Mesenteric fat pad (tissue), 1 donor: ENCODE measurements at regions not wholly inside any gene's neighbourhood (a gene's known extent, or its start where the extent isn't known, plus 50 kb on each side); places are given as distances from the start of the nearest gene placed in this dataset.

ENCODE experiments used
- DNase-seq: peaks from one replicate; pipeline ENCODE4 v3.0.0-alpha.2; 2020; ENCODE audit warnings: low spot score
- donor health status: DM: yes; HTN: yes; CAD: no.

DNA sequence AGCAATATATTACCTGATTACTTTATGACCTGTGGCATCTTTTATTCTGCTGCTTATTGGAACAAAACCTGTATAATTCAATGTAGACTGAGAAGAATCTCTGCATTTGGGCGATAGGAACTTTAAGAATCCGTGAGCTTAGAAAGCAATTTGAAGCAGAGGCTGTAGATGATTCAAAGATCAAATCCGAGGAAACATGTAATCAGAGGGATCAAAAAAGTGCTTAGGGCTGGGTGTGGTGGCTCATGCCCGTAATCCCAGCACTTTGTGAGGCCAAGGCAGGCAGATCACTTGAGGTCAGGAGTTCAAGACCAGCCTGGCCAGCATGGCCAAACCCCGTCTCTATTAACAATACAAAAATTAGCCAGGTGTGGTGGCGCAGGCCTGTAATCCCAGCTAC is 198.4 kb downstream of the MTX2 start:
- no peak for DNase-seq

GRCh38 chr2:176468457-176469113 is 199.3 kb downstream of the MTX2 start:
- no peak for DNase-seq

- DNase-seq = no peak
These were observed 201.5 kb downstream of the MTX2 start for GRCh38 chr2:176470713-176471112.

DNA sequence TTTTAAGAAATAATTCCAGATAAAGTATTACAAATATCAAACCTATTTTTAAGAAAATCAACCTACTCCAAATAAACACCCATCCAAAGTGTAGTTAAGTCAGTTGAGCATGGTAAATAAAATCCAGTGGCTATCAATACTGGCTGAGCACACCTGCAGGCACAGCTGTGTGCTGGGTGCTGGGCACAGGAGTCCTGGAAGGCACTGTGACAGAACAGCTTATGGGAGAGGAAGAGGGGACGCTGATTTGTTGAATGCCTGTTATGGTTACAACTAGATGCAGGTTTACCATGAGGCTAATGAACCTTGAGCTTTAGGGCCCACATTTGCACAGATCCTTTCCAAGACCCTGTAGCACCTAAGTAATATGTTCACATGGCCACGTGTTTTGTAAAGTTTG is 202.7 kb downstream of the MTX2 start:
- DNase-seq = no peak

DNA sequence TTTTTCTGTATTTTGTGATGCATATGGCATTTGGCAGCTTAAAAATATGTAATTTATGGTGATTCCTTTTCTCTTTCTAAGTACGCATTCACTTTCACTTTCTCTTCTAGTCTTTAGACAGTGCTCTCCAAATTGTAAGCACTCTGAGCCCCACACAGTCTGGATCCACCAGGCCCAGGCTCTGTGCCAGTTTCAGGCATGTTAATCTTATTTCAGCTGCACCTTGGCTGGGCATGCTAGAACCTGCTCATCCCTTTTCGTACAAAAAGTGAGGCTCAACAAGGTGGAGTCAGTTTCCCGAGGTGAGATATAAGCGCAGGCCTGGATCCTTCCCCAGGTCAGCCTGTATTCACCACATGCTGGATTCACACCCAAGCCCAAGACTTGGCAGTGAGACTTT is 203.9 kb downstream of the MTX2 start:
- DNase-seq = no peak

DNA sequence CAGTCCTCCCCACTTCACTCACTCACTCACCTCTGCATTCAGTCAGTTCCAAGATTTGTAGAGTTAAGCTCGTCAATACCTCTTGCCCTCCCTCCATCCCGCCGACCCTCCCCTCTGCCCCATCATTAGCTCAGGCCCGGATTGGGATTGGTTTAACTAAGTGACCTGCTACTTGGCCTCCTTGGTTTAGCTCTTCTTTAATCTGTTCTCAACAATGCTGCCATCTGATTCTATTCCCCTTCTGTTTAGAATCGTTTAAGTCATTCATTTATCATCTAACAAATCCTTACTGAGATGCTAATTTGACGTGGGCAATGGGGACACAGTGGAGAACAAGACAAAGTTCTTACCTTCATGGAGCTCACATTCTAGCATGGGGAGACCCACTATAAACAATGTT is 204.6 kb downstream of the MTX2 start:
- DNase-seq = no peak

GRCh38 chr2:176477336-176477735 is 208.1 kb downstream of the MTX2 start:
- DNase-seq = no peak

DNA sequence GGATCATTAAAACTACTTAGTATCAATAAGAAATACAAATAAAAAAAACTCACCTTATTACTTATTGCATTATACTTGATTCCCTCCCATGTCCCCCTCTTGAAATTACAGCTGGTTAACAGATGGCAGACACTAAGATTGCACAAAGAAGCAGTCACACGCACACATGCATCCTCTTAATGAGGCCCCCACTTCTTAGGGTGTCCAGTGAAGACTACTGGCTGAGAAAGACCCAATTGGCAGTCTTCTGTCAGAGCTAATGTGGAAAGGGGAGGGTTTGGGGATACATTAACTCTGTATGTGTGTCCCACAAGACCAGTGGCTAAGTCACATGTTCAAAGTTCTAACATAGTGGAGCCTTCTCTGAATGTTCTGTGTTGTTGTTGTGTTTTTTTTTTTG is 210.7 kb downstream of the MTX2 start:
- no peak for DNase-seq

GRCh38 chr2:176482107-176482506 is 212.9 kb downstream of the MTX2 start:
- no peak for DNase-seq

GRCh38 chr2:176483476-176483875 is 214.2 kb downstream of the MTX2 start:
- no peak for DNase-seq

DNA sequence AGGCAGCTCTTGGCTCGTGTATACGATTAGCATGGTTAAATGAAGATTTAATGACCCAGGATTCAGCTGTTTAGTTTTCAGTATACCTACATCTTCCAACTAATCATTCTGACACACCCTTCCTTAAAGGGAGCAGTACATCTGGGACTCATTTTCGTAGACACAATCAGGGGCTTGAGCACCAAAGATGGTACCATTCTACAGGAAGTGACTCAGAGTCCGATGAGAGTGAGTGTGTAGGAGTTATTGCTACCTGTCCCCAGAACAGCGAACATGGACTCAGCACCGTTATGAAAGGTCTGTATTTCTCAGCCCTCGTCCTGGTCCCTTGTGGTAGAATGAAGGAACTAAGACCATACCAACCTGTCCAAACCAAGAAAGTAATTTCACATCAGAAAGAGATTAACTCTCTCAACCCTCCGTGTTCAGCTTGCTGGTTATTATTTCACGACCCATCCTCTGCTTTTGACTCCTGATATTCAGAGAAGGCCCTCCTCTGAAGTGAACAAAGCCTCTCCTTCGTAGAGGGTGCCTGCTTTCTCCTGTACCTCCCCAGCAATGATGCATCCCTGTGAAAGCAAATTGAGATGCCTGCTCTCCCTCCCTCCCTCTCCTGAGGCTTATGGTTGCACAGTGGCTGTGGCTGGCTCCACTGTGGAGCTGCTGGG is 214.8 kb downstream of the MTX2 start:
- no peak for DNase-seq

DNA sequence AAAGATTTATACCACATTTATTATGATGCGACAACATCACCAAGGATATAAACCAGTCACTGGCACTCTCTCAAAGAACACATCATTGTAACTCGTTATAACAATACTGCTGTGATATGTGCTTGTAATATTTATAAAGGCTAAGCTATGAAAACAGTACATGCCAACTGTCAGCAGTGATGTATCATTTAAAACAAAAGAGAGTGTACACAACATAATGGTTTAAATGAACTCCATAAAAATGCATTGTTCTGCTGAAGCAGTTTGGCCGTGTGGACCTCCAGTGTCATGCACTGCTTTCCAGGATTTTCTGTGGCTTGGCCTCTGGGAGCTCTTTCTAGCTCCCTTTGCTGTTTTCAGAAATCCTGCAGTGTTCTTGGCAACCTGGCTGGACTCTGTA is 215.6 kb downstream of the MTX2 start:
- DNase-seq = no peak

DNA sequence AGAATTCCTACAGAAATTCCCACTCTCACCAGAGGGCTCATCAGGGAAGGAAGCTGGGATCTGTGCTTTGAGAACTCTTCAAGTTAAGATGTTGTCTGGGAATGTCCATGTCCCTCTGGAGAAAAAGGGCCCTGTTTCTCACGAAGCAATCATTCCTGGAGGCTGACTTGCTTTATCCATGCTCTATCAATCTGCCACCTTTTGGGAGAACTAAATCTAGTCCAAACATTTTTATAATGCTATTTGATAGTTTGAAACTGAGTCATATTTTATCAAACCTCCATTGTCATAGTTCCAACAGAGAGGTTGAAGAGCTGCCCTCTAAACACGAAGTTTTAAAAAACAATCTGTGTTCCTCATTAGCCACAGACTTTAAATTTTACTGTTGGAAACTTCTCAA is 219.2 kb downstream of the MTX2 start:
- no peak for DNase-seq

GRCh38 chr2:176490061-176490861 is 221.0 kb downstream of the MTX2 start:
- no peak for DNase-seq

GRCh38 chr2:176491172-176491904 is 222.1 kb downstream of the MTX2 start:
- DNase-seq = no peak

GRCh38 chr2:176492583-176492982 is 223.3 kb downstream of the MTX2 start:
- no peak for DNase-seq

DNA sequence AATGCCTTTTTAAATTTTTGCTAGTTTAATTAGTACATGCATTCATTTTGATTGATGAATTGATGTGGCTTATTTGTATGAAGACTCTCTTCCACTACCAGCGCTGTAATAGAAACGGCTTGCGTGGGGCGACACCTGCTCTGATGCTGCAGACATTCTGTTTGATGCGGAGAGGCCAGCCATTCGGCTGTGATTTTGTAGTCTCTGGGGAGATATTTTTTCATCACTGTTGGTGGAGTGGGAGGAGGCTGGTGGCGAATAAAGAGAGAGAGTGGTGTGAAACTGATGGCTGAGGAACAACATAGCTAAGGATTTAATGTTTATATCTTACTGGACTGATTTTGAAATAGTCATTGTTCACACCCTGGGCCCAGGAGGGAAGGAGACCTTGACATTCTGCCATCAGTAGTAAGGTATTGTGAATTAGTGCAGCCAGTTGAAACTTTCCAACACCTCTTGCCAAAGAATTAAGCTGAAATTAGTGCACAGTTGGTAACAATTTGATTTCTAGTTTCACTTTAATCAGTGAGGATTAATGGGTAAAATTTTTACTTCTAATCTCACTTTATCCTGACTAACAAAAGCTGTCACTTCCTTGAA is 224.1 kb downstream of the MTX2 start:
- DNase-seq = no peak

GRCh38 chr2:176493909-176494308 is 224.7 kb downstream of the MTX2 start:
- no peak for DNase-seq

DNA sequence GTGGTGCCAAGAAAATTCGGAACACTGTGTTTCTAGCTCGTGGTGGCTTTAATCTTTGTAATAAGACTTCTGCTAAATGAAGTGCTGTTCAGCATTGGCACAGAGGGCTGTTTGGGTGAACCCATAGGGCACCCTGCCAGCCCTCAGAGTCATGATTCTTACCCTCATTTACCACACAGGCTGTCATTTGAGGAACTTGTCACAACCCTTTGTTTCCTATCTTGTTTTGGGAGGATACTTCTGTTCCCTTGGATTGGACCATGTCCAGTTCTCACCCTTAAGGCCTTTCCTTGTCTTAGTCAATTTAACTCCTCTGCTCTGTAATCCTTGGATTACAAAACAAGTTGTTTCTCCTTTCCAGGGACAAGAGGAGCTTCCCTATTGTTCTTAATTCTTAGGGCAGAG is 225.7 kb downstream of the MTX2 start:
- no peak for DNase-seq

- DNase-seq = no peak
These were observed 226.6 kb downstream of the MTX2 start for GRCh38 chr2:176495826-176496225.

DNA sequence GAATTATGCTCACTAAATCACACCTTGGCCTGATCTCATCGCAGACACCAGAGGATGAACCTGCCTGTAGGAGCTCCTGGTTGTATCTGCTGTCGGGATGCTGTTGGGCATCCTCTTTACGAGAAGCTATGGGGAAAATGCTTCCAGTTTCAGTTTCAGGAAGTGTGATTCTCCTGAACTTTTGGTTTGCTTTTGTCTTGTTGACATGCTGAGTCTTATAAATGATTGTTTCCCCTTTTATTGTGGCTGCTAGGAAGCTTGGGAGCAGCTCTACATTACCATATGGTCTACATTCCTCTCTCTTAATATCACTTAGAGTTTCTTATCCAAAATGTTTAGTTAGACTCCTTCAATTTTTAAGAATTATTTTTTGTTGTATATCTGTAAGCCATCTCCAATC is 227.5 kb downstream of the MTX2 start:
- no peak for DNase-seq
